ENCODE measurements at regions not wholly inside any gene's neighbourhood (a gene's known extent, or its start where the extent isn't known, plus 50 kb on each side); places are given as distances from the start of the nearest gene placed in this dataset.

- Histone ChIP-seq H3K4me1 (no peaks in the 10 kb centered on the region), H3K27me3 (ENCODE audit: insufficient read depth in 3 of 3, low read length in 2 of 3) (no peaks in the 10 kb centered on the region), H3K9me3 (no peaks in the 10 kb centered on the region), H3K36me3 (ENCODE audit: insufficient read depth in 1 of 2, low read depth in 1 of 2) (no peaks in the 10 kb centered on the region), H3K4me3 (no peak overlapping the region), H3K27ac (no peak overlapping the region)
- ATAC-seq: no peak
- DNase-seq: no peak
- 62 to 71% (median 71%) methylated on average over 2 of the region's 2 CpGs for WGBS, 3 donors
- TF ChIP-seq, protein P1, sequence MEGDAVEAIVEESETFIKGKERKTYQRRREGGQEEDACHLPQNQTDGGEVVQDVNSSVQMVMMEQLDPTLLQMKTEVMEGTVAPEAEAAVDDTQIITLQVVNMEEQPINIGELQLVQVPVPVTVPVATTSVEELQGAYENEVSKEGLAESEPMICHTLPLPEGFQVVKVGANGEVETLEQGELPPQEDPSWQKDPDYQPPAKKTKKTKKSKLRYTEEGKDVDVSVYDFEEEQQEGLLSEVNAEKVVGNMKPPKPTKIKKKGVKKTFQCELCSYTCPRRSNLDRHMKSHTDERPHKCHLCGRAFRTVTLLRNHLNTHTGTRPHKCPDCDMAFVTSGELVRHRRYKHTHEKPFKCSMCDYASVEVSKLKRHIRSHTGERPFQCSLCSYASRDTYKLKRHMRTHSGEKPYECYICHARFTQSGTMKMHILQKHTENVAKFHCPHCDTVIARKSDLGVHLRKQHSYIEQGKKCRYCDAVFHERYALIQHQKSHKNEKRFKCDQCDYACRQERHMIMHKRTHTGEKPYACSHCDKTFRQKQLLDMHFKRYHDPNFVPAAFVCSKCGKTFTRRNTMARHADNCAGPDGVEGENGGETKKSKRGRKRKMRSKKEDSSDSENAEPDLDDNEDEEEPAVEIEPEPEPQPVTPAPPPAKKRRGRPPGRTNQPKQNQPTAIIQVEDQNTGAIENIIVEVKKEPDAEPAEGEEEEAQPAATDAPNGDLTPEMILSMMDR (IDR thresholded peaks at IDR 0.05): no peak
- intact Hi-C loops (cut with DNase I): no loop called here
Observed at GRCh38 chr4:12961713-12962112, 522.4 kb downstream of the RAB28 start.

DNA sequence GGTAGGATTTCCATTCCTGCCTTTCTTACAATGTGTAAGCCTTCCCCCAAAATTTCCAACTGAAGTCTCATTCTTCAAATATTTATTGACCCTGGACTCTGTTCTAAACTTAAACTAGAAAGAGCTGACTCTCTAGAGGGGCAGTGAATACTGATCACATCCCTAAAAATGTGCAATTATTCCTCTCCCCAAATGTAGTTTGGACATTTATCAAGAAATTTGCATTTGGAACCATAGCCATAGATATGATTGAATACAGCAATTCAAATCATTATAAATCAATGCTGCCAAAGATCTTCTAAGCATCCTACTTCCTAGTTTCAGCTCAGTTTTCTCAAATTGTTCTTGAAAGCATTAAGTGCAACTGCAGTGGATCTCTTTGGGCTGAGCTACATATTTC lies 525.7 kb downstream of the RAB28 start:
- Histone ChIP-seq H3K36me3 (ENCODE audit: insufficient read depth in 1 of 2, low read depth in 1 of 2) (no peaks in the 10 kb centered on the region), H3K4me1 (no peaks in the 10 kb centered on the region), H3K27ac (no peak overlapping the region), H3K27me3 (ENCODE audit: insufficient read depth in 3 of 3, low read length in 2 of 3) (no peaks in the 10 kb centered on the region), H3K4me3 (no peak overlapping the region), H3K9me3 (no peaks in the 10 kb centered on the region)
- ATAC-seq: no peak
- intact Hi-C loops (cut with DNase I): no loop called here
- TF ChIP-seq, protein P1 (IDR thresholded peaks at IDR 0.05): no peak
- DNase-seq: no peak

DNA sequence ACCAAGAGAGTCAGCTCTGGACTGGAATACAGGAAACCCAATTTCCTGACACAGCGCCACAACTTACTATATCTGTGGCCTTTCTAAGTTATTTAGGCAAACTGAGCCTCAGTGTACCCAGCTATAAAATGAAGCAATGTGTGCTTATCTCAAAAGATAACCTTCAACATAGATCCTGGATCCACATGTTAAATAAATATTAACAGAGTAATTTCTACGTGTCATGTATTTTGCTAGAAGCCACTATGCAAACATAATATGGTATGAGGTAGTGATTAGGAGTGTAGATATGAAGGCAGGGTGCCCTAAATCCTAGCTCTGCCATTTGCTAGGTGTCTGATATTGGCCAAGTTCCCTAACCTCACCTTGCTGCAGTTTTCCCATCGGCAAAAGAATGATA lies 527.0 kb downstream of the RAB28 start:
- whole genome bisulfite sequencing, 3 donors: 89 to 93% (median 90%) methylated on average over 3 of the region's 3 CpGs
- TF ChIP-seq, protein P1 (IDR thresholded peaks at IDR 0.05): no peak
- no peaks in the 10 kb centered on the region for H3K27me3 ChIP-seq (ENCODE audit: insufficient read depth in 3 of 3, low read length in 2 of 3)
- no peak overlapping the region for H3K27ac ChIP-seq
- intact Hi-C loops (cut with DNase I): no loop called here
- no peak overlapping the region for H3K4me3 ChIP-seq
- no peaks in the 10 kb centered on the region for H3K36me3 ChIP-seq (ENCODE audit: insufficient read depth in 1 of 2, low read depth in 1 of 2)
- DNase-seq: no peak
- H3K9me3 ChIP-seq: no peaks in the 10 kb centered on the region
- ATAC-seq: no peak
- H3K4me1 ChIP-seq: no peaks in the 10 kb centered on the region

DNA sequence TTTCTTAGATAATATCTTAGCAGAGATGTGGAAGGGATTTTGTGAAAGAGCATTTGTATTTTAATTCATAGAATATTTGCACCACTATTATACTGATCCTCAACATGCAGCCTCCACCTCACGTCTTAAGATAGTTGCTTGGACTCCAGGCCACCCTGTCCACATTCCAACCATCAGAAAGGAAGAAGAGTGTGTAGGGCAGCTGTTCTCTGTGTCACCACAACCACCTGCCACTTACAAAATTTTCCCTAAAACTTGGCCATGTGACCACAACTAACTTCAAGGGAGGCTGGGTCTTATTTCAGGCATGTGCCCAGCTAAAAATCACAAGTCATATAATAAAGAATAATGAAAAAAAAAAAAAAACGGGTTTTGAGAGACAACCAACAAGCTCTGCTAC lies 528.1 kb downstream of the RAB28 start:
- intact Hi-C loops (cut with DNase I): no loop called here
- Histone ChIP-seq H3K36me3 (ENCODE audit: insufficient read depth in 1 of 2, low read depth in 1 of 2) (no peaks in the 10 kb centered on the region), H3K4me3 (no peak overlapping the region), H3K4me1 (no peaks in the 10 kb centered on the region), H3K27me3 (ENCODE audit: insufficient read depth in 3 of 3, low read length in 2 of 3) (no peaks in the 10 kb centered on the region), H3K27ac (no peak overlapping the region), H3K9me3 (no peaks in the 10 kb centered on the region)
- TF ChIP-seq, protein P1 (IDR thresholded peaks at IDR 0.05): no peak
- WGBS, 3 donors: 39 to 60% (median 42%) methylated on average over 2 of the region's 2 CpGs
- DNase-seq (no peak), ATAC-seq (no peak)

DNA sequence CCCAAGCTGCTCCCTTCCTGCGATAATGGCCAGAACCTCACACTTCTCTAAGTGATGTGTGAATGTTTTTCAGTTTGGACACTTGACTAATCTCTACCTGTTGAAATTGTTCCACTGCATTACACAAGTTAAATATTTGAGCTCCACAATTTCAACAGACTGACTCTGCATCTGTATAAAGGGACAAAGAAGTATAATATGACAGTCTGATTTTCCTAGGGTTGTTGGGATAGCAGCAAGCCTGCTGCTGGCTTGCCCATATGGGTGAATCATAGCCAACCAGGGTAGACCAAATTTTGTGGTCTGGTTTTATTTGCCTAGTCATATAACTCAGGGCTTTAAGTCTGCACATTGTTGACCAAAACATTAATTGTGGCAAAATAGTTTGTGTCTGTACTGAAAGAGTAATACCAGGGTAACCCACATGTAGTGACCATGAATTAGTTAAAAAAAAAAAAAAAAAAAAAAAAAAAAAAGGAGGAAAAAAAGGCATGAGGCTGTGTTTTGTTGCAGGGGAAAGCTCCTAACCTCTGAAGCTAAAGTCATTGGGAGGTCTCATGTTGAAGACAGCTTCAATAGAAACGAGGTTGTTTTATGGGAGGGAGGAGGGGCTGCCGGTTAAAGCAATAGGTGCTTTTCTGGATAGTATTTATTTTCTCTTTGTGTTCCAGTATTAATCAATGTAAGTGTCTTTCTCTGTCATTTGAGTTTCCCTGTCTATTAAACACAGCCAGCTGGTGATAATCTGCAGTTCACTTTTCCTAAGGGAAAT lies 534.2 kb downstream of the RAB28 start:
- TF ChIP-seq, protein P1 (IDR thresholded peaks at IDR 0.05): no peak
- WGBS, 3 donors: 44 to 55% (median 48%) methylated on average over 3 of the region's 3 CpGs
- DNase-seq (no peak), ATAC-seq (no peak)
- Histone ChIP-seq H3K27me3 (ENCODE audit: insufficient read depth in 3 of 3, low read length in 2 of 3) (no peaks in the 10 kb centered on the region), H3K4me3 (no peak overlapping the region), H3K36me3 (ENCODE audit: insufficient read depth in 1 of 2, low read depth in 1 of 2) (no peaks in the 10 kb centered on the region), H3K9me3 (no peaks in the 10 kb centered on the region), H3K27ac (no peak overlapping the region), H3K4me1 (no peaks in the 10 kb centered on the region)
- intact Hi-C loops (cut with DNase I): no loop called here
